Endothelial cell of umbilical vein (primary cell): ENCODE measurements at regions not wholly inside any gene's neighbourhood (a gene's known extent, or its start where the extent isn't known, plus 50 kb on each side); places are given as distances from the start of the nearest gene placed in this dataset.
A peak's percentile ranks its signal among the peaks of the same experiment; 100 is the strongest.

Experiments used
- BruUV-seq: library from RNA; stranded (reverse); fragments of 400-500 nt; replicated peaks from 2 replicates; lab custom pipeline; 2021; lab: Mats Ljungman, UMichigan
- CTCF ChIA-PET: fragments of 300-600, 350-600 bp; sonication (Branson Sonifier 250); formaldehyde crosslinking; loops from one replicate; lab custom pipeline; 2021; ENCODE audit warnings: antibody characterized with exemption, inconsistent platforms; lab: Charles Lee
- POLR2A ChIA-PET: fragments of 300-600, 350-600 bp; sonication (Branson Sonifier 250); formaldehyde crosslinking; loops from one replicate; lab custom pipeline; 2021; ENCODE audit warnings: antibody characterized with exemption, inconsistent platforms; lab: Charles Lee
- DNase-seq: peaks from one replicate; pipeline ENCODE4 v3.0.0-alpha.2; 2011; ENCODE audit warnings: low read depth, low spot score
- FAIRE-seq: peaks from 2 replicates; lab custom pipeline; 2011; peaks lifted over from hg19 to GRCh38; lab: Jason Lieb, UNC
- H2AFZ ChIP-seq: 2 replicates; pipeline ENCODE4 v1.6.0; 2012; ENCODE audit warnings: low read depth, low read length, control low read depth, inconsistent platforms
- H3K27ac ChIP-seq: 2 replicates; pipeline ENCODE4 v1.5.1; 2011; ENCODE audit warnings: low read depth, mild to moderate bottlenecking, control low read depth, low read length, moderate library complexity; ENCODE audit not compliant: insufficient read depth
- H3K27me3 ChIP-seq, 2 experiments: 2 replicates each; pipeline versions ENCODE4 v1.6.0 to v1.6.1; 2011; ENCODE audit warnings: low read length in 2 of 2, mixed read lengths in 1 of 2; ENCODE audit not compliant: control insufficient read depth in 2 of 2, insufficient read depth in 2 of 2
- H3K36me3 ChIP-seq, 2 experiments: 2 replicates in 1 of 2; 3 replicates in 1 of 2; pipeline ENCODE4 v1.5.1; 2011; ENCODE audit warnings: low read length in 2 of 2, mild to moderate bottlenecking in 1 of 2, moderate library complexity in 1 of 2; ENCODE audit not compliant: control insufficient read depth in 2 of 2, insufficient read depth in 2 of 2; ENCODE audit errors: extremely low read depth in 1 of 2
- H3K4me1 ChIP-seq: 3 replicates; pipeline ENCODE4 v1.5.1; 2011; ENCODE audit warnings: mild to moderate bottlenecking, low read length; ENCODE audit not compliant: control insufficient read depth, insufficient read depth; ENCODE audit errors: extremely low read depth
- H3K4me2 ChIP-seq: 2 replicates; pipeline ENCODE4 v1.6.1; 2011; ENCODE audit warnings: low read length, control low read depth, mixed read lengths; ENCODE audit not compliant: insufficient read depth
- H3K4me3 ChIP-seq, 3 experiments: fragments of 200-600 bp in 1 of 3; sonication (generic), shearing (Covaris generic) in 1 of 3; replicated peaks in 1 of 3; 2 replicates each; pipeline ENCODE4 v1.5.1; 2011 to 2016; ENCODE audit warnings: control low read depth in 3 of 3, low read length in 3 of 3, mild to moderate bottlenecking in 2 of 3, inconsistent platforms in 1 of 3, low read depth in 1 of 3, moderate library complexity in 1 of 3; ENCODE audit not compliant: insufficient read depth in 1 of 3
- H3K79me2 ChIP-seq: 2 replicates; pipeline ENCODE4 v1.6.0; 2012; ENCODE audit warnings: low read length, inconsistent platforms; ENCODE audit not compliant: control insufficient read depth, insufficient read depth
- H3K9ac ChIP-seq: replicated peaks from 2 replicates; pipeline ENCODE3; 2011; ENCODE audit warnings: low read length, control low read depth; ENCODE audit not compliant: insufficient read depth; ENCODE audit errors: extremely low read depth
- H3K9me1 ChIP-seq: replicated peaks from 3 replicates; pipeline ENCODE4 v1.6.0; 2011; ENCODE audit warnings: mild to moderate bottlenecking, low read length; ENCODE audit not compliant: control insufficient read depth, insufficient read depth; ENCODE audit errors: extremely low read depth
- H3K9me3 ChIP-seq: replicated peaks from 2 replicates; pipeline ENCODE4 v1.5.1; 2012; ENCODE audit warnings: low read length, inconsistent platforms; ENCODE audit not compliant: control insufficient read depth, insufficient read depth
- H4K20me1 ChIP-seq: replicated peaks from 2 replicates; pipeline ENCODE3; 2011; ENCODE audit warnings: mild to moderate bottlenecking, low read length; ENCODE audit not compliant: control insufficient read depth, insufficient read depth; ENCODE audit errors: extremely low read depth
- FOS ChIP-seq: IDR thresholded peaks from 2 replicates; pipeline ENCODE4 v1.6.1; 2011; ENCODE audit warnings: mild to moderate bottlenecking, low read length, moderate library complexity, borderline replicate concordance; ENCODE audit not compliant: insufficient read depth
- GATA2 ChIP-seq: IDR thresholded peaks from 2 replicates; pipeline ENCODE4 v1.7.0; 2011; ENCODE audit warnings: low read depth, mild to moderate bottlenecking, moderate library complexity, mixed read lengths, low read length; ENCODE audit not compliant: insufficient read length, insufficient read depth
- JUN ChIP-seq: IDR thresholded peaks from 2 replicates; pipeline ENCODE4 v1.6.1; 2011; ENCODE audit warnings: borderline replicate concordance, low read depth; ENCODE audit not compliant: insufficient read length, insufficient read depth
- MAX ChIP-seq: IDR thresholded peaks from 2 replicates; pipeline ENCODE4 v1.6.1; 2011; ENCODE audit not compliant: insufficient read depth, insufficient read length
- MYC ChIP-seq: IDR thresholded peaks from one replicate; pipeline ENCODE4 v1.6.1; 2011; ENCODE audit warnings: mild to moderate bottlenecking, low read depth, low read length
- POLR2A ChIP-seq: IDR thresholded peaks from 2 replicates; pipeline ENCODE4 v1.6.1; 2012; ENCODE audit warnings: low read depth, mild to moderate bottlenecking, control low read depth, low read length
- POLR2AphosphoS5 ChIP-seq: IDR thresholded peaks from 2 replicates; pipeline ENCODE4 v1.6.1; 2012; ENCODE audit warnings: low read depth, mild to moderate bottlenecking, control low read depth, low read length, moderate library complexity; ENCODE audit not compliant: insufficient read depth
- dilution Hi-C: fragments of 300-500 bp; cut with MboI; formaldehyde crosslinking; loops from one replicate; pipeline ENCODE4 v1.15.0; 2019; ENCODE audit warnings: low sequenced_read_pairs; ENCODE audit not compliant: extremely low pct_ligation_motif_present
- intact Hi-C: fragments of 100-400 bp; cut with micrococcal nuclease; formaldehyde crosslinking; loops from one replicate; pipeline ENCODE4 v1.10.0; 2022
- TF ChIP-seq, protein P1 (sequence below), 2 donors: IDR thresholded peaks; 1 replicate in 1 of 2; 2 replicates in 1 of 2; pipeline ENCODE4 v1.5.1; 2011; ENCODE audit warnings: low read length in 2 of 2, mild to moderate bottlenecking in 2 of 2, moderate library complexity in 2 of 2, control low read depth in 1 of 2, inconsistent platforms in 1 of 2, low read depth in 1 of 2; ENCODE audit not compliant: insufficient read depth in 1 of 2; ENCODE audit errors: extremely low read depth in 1 of 2

- POLR2A ChIA-PET: no interaction called here
- Histone ChIP-seq H3K79me2 (no peaks in the 10 kb centered on the region), H3K4me2 (no peak overlapping the region), H3K27me3 (no peaks in the 10 kb centered on the region), H3K9me1 (no peaks in the 10 kb centered on the region), H3K27ac (no peak overlapping the region), H3K9ac (no peak overlapping the region), H3K36me3 (no peaks in the 10 kb centered on the region), H3K9me3 (no peaks in the 10 kb centered on the region), H3K4me1 (peaks cover 5% of the 10 kb centered on the region), H4K20me1 (no peaks in the 10 kb centered on the region), H2AFZ (peak overlapping the region; percentile 65), H3K4me3 (no peak overlapping the region)
- TF ChIP-seq POLR2AphosphoS5: no peak
- TF ChIP-seq FOS: no peak
- no peak for TF ChIP-seq POLR2A
- no peak for TF ChIP-seq GATA2
- TF ChIP-seq MYC: no peak
- TF ChIP-seq JUN: no peak
- TF ChIP-seq MAX: no peak
- FAIRE-seq (no peak), DNase-seq (peak; percentile 73)
- dilution Hi-C loops (no loop called here), intact Hi-C loops (no loop called here)
- CTCF ChIA-PET: no interaction called here
- BruUV-seq: no TSS peak
These were observed 54.3 kb upstream of the CAMK2D start for GRCh38 chr4:113815826-113816225.

DNA sequence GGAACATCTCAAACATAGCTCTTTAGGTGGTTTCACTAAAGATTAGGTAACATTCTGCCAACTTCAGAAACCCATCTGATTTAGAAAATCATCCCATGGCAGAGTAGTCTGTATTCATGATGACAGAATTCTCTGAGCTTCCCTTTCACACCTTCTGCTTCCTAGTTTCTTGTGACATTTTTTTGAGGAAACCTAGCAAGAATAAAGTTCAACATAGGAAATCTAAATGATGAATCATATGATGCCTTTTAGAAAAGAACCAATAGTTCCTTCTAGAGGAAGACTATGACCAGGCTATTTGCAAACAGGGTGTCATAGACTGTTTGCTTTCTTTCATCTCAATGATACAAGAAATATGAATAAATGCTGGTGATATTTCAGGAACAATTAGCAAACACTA lies 49.8 kb upstream of the CAMK2D start:
- no TSS peak for BruUV-seq
- Histone ChIP-seq H4K20me1 (no peaks in the 10 kb centered on the region), H2AFZ (no peak overlapping the region), H3K4me3 (no peak overlapping the region), H3K36me3 (no peaks in the 10 kb centered on the region), H3K4me2 (no peak overlapping the region), H3K9me1 (no peaks in the 10 kb centered on the region), H3K9ac (no peak overlapping the region), H3K27ac (no peak overlapping the region), H3K9me3 (no peaks in the 10 kb centered on the region), H3K27me3 (no peaks in the 10 kb centered on the region), H3K4me1 (peaks cover 5% of the 10 kb centered on the region), H3K79me2 (no peaks in the 10 kb centered on the region)
- intact Hi-C loops (no loop called here), dilution Hi-C loops (no loop called here)
- no peak for TF ChIP-seq GATA2
- no peak for TF ChIP-seq POLR2AphosphoS5
- TF ChIP-seq, protein P1, sequence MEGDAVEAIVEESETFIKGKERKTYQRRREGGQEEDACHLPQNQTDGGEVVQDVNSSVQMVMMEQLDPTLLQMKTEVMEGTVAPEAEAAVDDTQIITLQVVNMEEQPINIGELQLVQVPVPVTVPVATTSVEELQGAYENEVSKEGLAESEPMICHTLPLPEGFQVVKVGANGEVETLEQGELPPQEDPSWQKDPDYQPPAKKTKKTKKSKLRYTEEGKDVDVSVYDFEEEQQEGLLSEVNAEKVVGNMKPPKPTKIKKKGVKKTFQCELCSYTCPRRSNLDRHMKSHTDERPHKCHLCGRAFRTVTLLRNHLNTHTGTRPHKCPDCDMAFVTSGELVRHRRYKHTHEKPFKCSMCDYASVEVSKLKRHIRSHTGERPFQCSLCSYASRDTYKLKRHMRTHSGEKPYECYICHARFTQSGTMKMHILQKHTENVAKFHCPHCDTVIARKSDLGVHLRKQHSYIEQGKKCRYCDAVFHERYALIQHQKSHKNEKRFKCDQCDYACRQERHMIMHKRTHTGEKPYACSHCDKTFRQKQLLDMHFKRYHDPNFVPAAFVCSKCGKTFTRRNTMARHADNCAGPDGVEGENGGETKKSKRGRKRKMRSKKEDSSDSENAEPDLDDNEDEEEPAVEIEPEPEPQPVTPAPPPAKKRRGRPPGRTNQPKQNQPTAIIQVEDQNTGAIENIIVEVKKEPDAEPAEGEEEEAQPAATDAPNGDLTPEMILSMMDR (IDR thresholded peaks at IDR 0.05; ENCODE audit: extremely low read depth in 1 of 2, insufficient read depth in 1 of 2, low read depth in 1 of 2, low read length in 2 of 2): no peak
- TF ChIP-seq MYC: no peak
- TF ChIP-seq FOS: peak; percentile 22
- no peak for TF ChIP-seq POLR2A
- no peak for DNase-seq
- ChIA-PET CTCF (interaction anchor here (0.8 kb wide), 1 partner anchor 10 kb away, joined by 4 read pairs; no protein-coding TSS in a partner anchor), POLR2A (no interaction called here)
- no peak for FAIRE-seq
